ENCODE measurements at regions not wholly inside any gene's neighbourhood (a gene's known extent, or its start where the extent isn't known, plus 50 kb on each side); places are given as distances from the start of the nearest gene placed in this dataset.

DNA sequence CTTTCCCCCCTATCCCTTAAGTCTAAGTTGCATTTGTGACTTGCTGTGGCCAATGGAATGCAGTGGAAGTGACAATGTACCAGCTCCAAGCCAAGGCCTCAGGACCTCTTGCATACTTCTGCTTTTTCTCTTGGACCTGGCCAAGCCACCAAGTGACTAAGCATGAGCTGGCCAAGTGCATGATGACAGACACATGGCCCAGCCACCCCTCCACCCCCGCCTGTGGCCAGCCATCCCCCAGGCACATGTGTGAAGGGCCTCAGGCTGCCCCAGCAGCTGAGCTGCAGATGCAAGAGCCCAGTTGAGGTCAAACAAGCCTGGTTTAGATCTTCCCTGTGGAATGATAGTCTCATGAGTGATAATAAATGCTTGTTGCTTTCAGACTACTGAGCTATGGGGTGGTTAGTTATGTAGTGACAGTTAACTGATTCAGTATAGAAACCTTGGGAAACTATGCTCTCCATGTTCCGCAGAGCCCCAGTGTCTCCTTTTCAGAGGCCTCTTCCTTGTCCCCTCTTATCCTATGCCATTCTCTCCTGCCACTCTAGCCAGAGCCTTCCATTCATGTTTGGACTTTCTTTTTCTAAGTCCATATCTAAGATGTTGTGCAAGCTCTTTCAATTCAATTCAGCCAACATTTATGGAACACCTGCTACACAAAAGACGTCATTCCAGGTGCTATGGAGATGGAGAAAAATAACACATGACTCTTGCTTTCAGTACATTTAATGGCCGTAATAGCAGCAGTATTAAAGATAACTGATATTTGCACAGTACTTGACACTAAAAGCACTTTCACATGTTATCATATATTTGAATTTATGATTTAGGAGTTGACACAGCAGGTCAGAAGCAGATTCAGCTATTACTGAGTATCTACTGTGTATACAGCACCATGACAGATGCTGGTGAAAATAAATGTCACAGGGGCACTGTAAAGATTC is 55.5 kb upstream of the LOXL4 start:
- TF ChIP-seq, protein P1, sequence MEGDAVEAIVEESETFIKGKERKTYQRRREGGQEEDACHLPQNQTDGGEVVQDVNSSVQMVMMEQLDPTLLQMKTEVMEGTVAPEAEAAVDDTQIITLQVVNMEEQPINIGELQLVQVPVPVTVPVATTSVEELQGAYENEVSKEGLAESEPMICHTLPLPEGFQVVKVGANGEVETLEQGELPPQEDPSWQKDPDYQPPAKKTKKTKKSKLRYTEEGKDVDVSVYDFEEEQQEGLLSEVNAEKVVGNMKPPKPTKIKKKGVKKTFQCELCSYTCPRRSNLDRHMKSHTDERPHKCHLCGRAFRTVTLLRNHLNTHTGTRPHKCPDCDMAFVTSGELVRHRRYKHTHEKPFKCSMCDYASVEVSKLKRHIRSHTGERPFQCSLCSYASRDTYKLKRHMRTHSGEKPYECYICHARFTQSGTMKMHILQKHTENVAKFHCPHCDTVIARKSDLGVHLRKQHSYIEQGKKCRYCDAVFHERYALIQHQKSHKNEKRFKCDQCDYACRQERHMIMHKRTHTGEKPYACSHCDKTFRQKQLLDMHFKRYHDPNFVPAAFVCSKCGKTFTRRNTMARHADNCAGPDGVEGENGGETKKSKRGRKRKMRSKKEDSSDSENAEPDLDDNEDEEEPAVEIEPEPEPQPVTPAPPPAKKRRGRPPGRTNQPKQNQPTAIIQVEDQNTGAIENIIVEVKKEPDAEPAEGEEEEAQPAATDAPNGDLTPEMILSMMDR (conservative IDR thresholded peaks at IDR 0.05; ENCODE audit: low read depth, low read length): no peak
- peak; percentile 86 for TF ChIP-seq EZH2phosphoT487 (IDR thresholded peaks at IDR 0.05; ENCODE audit: borderline replicate concordance, low read length)

DNA sequence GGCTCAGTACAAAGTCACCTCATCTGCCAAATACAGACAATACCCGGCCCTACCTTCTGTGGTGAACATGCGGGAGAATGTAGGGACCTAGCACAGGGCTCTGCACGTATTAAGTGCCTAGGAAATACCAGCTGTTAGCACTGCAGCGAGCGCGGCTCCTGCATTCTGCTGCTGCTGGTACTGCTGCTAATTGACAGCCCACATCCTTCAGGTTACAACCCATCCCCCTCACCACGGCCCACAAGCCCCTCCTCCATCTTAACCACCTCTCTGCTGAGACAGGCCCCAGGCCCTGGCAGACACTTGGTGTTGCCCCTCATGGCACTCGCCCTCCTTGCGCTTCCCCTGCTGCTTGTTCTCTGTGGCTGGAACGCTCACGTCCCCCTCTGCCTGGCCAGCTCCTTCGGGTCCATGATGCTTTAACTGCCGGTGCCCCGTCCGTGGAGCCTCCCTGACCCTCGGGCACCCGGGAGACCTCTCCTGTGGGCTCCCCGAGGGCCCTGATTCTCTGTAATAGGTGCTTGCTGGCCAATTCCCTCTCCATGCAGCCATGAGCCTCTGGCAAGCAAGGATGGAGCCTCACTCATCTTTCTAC is 53.3 kb upstream of the LOXL4 start:
- Histone ChIP-seq H4K20me1 (ENCODE audit: low read length) (no peaks in the 10 kb centered on the region), H2AFZ (ENCODE audit: low read length) (no peak overlapping the region), H3K79me2 (ENCODE audit: low read length) (no peaks in the 10 kb centered on the region), H3K9me2 (replicated peaks; ENCODE audit: low read length) (no peaks in the 10 kb centered on the region), H3K9ac (ENCODE audit: low read length) (no peak overlapping the region), H3K9me3 (ENCODE audit: low read length) (no peaks in the 10 kb centered on the region), H3K4me1 (ENCODE audit: insufficient read depth, low read length) (peaks cover 34% of the 10 kb centered on the region), H3F3A (ENCODE audit: low read length, unreplicated experiment) (no peaks in the 10 kb centered on the region), H3K27me3 (ENCODE audit: low read length) (no peaks in the 10 kb centered on the region), H3K36me3 (ENCODE audit: low read depth, low read length) (no peaks in the 10 kb centered on the region), H3K4me3 (ENCODE audit: low read length) (no peak overlapping the region), H3K27ac (ENCODE audit: low read length) (no peak overlapping the region), H3K4me2 (ENCODE audit: low read length) (no peak overlapping the region)
- POLR2A ChIA-PET (ENCODE audit: unreplicated experiment): no interaction called here
- ATAC-seq (no peak), DNase-seq (no peak)
- CTCF ChIA-PET: no interaction called here
- intact Hi-C loops (cut with micrococcal nuclease): no loop called here
- BruUV-seq (replicated peaks): no TSS peak
- no peak for TF ChIP-seq EZH2phosphoT487 (IDR thresholded peaks at IDR 0.05; ENCODE audit: borderline replicate concordance, low read length)
- TF ChIP-seq, protein P1 (conservative IDR thresholded peaks at IDR 0.05; ENCODE audit: low read depth, low read length): no peak
- TF ChIP-seq EZH2 (IDR thresholded peaks at IDR 0.05; ENCODE audit: low read length, unreplicated experiment): no peak

More for the DNA sequence above, 55.5 kb upstream of the LOXL4 start:
- Histone ChIP-seq H4K20me1 (ENCODE audit: low read length) (no peaks in the 10 kb centered on the region), H3K9me3 (ENCODE audit: low read length) (no peaks in the 10 kb centered on the region), H2AFZ (ENCODE audit: low read length) (no peak overlapping the region), H3K4me3 (ENCODE audit: low read length) (no peak overlapping the region), H3K36me3 (ENCODE audit: low read depth, low read length) (no peaks in the 10 kb centered on the region), H3F3A (ENCODE audit: low read length, unreplicated experiment) (no peaks in the 10 kb centered on the region), H3K4me1 (ENCODE audit: insufficient read depth, low read length) (peaks cover 29% of the 10 kb centered on the region), H3K27ac (ENCODE audit: low read length) (peak overlapping the region; percentile 14; the same call in 1 of the 2 replicates), H3K27me3 (ENCODE audit: low read length) (no peaks in the 10 kb centered on the region), H3K9ac (ENCODE audit: low read length) (no peak overlapping the region), H3K79me2 (ENCODE audit: low read length) (no peaks in the 10 kb centered on the region), H3K4me2 (ENCODE audit: low read length) (peak overlapping the region; percentile 18; the same call in 1 of the 2 replicates), H3K9me2 (replicated peaks; ENCODE audit: low read length) (no peaks in the 10 kb centered on the region)
- POLR2A ChIA-PET (ENCODE audit: unreplicated experiment): no interaction called here
- intact Hi-C loops (cut with micrococcal nuclease): no loop called here
- peak; percentile 90 for ATAC-seq
- peak; percentile 94 for DNase-seq
- CTCF ChIA-PET: no interaction called here
- no TSS peak for BruUV-seq (replicated peaks)
